ENCODE measurements at regions not wholly inside any gene's neighbourhood (a gene's known extent, or its start where the extent isn't known, plus 50 kb on each side); places are given as distances from the start of the nearest gene placed in this dataset.

- TF ChIP-seq SIN3A (IDR thresholded peaks at IDR 0.05; ENCODE audit: borderline replicate concordance, insufficient read depth, low read length): no peak
- no peak for TF ChIP-seq FOXP2 (optimal IDR thresholded peaks at IDR 0.05; ENCODE audit: borderline replicate concordance, extremely low read depth, extremely low read length, insufficient read depth)
Observed at GRCh38 chr6:4588163-4588562, 188.0 kb upstream of the CDYL start.

Measured in PFSK-1 (cell line).